OCI-LY3 (cell line): ENCODE measurements at regions not wholly inside any gene's neighbourhood (a gene's known extent, or its start where the extent isn't known, plus 50 kb on each side); places are given as distances from the start of the nearest gene placed in this dataset.

Source experiments
- EZH2phosphoT487 ChIP-seq: fragments of 200-600 bp; shearing (Covaris generic); IDR thresholded peaks from 2 replicates; pipeline ENCODE4 v1.6.1; 2018; ENCODE audit warnings: antibody characterized with exemption, mixed run types, low read depth
- TF ChIP-seq, protein P1 (sequence below): fragments of 200-600, 300-600 bp; sonication (generic); IDR thresholded peaks from 2 replicates; pipeline ENCODE4 v1.5.1; 2014; ENCODE audit warnings: antibody characterized with exemption, low read length, low read depth

GRCh38 chr12:78470354-78471195, 394.0 kb upstream of the SYT1 start:
- TF ChIP-seq, protein P1, sequence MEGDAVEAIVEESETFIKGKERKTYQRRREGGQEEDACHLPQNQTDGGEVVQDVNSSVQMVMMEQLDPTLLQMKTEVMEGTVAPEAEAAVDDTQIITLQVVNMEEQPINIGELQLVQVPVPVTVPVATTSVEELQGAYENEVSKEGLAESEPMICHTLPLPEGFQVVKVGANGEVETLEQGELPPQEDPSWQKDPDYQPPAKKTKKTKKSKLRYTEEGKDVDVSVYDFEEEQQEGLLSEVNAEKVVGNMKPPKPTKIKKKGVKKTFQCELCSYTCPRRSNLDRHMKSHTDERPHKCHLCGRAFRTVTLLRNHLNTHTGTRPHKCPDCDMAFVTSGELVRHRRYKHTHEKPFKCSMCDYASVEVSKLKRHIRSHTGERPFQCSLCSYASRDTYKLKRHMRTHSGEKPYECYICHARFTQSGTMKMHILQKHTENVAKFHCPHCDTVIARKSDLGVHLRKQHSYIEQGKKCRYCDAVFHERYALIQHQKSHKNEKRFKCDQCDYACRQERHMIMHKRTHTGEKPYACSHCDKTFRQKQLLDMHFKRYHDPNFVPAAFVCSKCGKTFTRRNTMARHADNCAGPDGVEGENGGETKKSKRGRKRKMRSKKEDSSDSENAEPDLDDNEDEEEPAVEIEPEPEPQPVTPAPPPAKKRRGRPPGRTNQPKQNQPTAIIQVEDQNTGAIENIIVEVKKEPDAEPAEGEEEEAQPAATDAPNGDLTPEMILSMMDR: peak; percentile 68
- TF ChIP-seq EZH2phosphoT487: no peak
